Activated CD4-positive, alpha-beta memory T cell treated with anti-CD3 and anti-CD28 coated beads for 36 hours (primary cell): ENCODE measurements at regions not wholly inside any gene's neighbourhood (a gene's known extent, or its start where the extent isn't known, plus 50 kb on each side); places are given as distances from the start of the nearest gene placed in this dataset.
"Not testable (repeated sequence)": the region's sequence is repeated elsewhere in the genome, so short reads cannot be mapped to it uniquely, and the experiment has no call there.

Experiments used
- CTCF ChIA-PET: fragments of 350-600 bp; sonication (Branson Sonifier 250); formaldehyde crosslinking; loops from one replicate; lab custom pipeline; 2021; ENCODE audit warnings: antibody characterized with exemption, inconsistent platforms; lab: Charles Lee
- POLR2A ChIA-PET: fragments of 350-600 bp; sonication (Branson Sonifier 250); formaldehyde crosslinking; loops from one replicate; lab custom pipeline; 2021; ENCODE audit warnings: antibody characterized with exemption; lab: Charles Lee
- DNase-seq: peaks from one replicate; pipeline ENCODE4 v3.0.0-alpha.2; 2020
- H3K27ac Mint-ChIP-seq: one replicate; pipeline ENCODE4 v1.8.0; 2021; ENCODE audit warnings: mixed read lengths
- H3K27me3 Mint-ChIP-seq: one replicate; pipeline ENCODE4 v1.8.0; 2021; ENCODE audit warnings: mixed read lengths
- H3K36me3 Mint-ChIP-seq: one replicate; pipeline ENCODE4 v1.8.0; 2021; ENCODE audit warnings: mixed read lengths
- H3K4me1 Mint-ChIP-seq: one replicate; pipeline ENCODE4 v1.8.0; 2021; ENCODE audit warnings: low read depth, mixed read lengths
- H3K4me3 Mint-ChIP-seq: one replicate; pipeline ENCODE4 v1.8.0; 2021; ENCODE audit warnings: mild to moderate bottlenecking, mixed read lengths
- H3K9me3 Mint-ChIP-seq: one replicate; pipeline ENCODE4 v1.8.0; 2021; ENCODE audit warnings: mixed read lengths
- intact Hi-C: fragments of 100-400 bp; cut with micrococcal nuclease; formaldehyde crosslinking; loops from one replicate; pipeline ENCODE4 v1.15.1; 2023

DNA sequence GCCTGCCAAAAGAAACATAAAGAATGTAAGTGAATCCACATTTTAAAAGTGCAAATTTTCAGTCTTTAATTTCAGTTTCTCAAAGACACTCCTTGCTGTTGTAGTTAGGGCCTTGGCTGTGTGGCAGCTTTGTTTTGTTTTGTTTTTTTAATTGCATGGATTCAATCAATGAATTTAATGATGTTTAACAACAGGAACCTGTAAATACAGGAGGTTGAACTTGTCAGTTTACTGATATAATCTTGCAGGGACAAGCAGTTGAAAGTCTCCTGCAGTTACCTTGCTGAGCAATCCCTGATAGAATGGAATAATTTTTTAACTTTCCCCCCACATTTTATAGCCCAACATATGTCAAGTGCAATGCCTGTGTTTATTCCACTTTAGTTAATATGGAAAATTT lies 528.3 kb upstream of the PCDH7 start:
- no peak for DNase-seq
- H3K4me1 Mint-ChIP-seq, result no peaks in the 10 kb centered on the region
- H3K4me3 Mint-ChIP-seq, result no peak overlapping the region
- intact Hi-C loops, result no loop called here
- ChIA-PET POLR2A (no interaction called here), CTCF (no interaction called here)
- H3K9me3 Mint-ChIP-seq, result peaks cover 6% of the 10 kb centered on the region
- no peaks in the 10 kb centered on the region for H3K27me3 Mint-ChIP-seq
- no peak overlapping the region for H3K27ac Mint-ChIP-seq
- no peaks in the 10 kb centered on the region for H3K36me3 Mint-ChIP-seq

DNA sequence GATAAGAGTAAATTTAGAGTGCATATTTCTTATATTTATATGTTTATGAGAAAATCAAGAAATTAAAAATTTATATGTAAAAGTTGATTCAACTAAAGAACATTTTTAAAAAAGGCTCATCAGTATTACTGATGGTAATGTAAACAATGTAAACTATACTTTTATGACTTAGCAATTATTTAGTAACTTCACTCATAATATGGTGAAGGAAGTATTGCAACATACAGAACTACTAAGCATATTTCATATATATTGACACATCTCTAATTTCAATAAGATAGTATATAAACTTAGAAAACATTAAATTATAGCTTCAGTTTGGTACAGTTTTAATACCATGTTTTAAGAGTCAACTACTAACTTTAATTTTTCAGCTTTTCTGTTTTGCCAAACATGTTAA lies 512.8 kb upstream of the PCDH7 start:
- peaks cover 16% of the 10 kb centered on the region for H3K9me3 Mint-ChIP-seq

DNA sequence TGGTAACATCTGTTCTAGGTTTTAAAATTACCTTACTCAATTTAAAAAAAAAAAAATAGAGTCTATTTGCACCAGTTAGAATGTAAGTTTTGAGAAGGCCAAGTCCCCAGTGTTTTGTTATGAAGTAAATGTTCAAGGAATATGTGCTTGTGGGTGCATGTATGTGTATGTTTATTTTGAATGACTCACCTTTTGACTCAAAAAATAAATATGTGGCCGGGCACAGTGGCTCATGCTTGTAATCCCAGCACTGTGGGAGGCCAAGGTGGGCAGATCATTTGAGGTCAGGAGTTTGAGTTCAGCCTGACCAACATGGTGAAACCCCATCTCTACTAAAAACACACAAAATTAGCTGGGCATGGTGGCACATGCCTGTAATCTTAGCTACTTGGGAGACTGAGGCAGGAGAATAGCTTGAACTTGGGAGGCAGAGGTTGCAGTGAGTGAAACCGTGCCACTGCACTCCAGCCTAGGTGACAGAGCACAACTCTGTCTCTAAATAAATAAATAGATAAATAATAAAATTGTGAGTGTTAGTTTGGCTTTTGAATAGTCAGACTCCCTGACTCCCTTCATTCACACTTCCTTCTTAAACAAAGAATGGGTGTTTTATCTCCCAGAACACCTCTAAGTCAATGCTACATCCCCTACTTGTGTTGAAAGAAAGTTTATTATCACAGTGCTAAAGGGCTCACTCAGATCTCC lies 511.3 kb upstream of the PCDH7 start:
- intact Hi-C loops, result no loop called here
- DNase-seq, result no peak
- Mint-ChIP-seq H3K27me3 (no peaks in the 10 kb centered on the region), H3K9me3 (peaks cover 12% of the 10 kb centered on the region), H3K36me3 (no peaks in the 10 kb centered on the region), H3K4me3 (no peak overlapping the region), H3K27ac (no peak overlapping the region), H3K4me1 (no peaks in the 10 kb centered on the region)
- CTCF ChIA-PET, result no interaction called here
- POLR2A ChIA-PET, result no interaction called here

More for the DNA sequence above, 512.8 kb upstream of the PCDH7 start:
- DNase-seq, result no peak
- POLR2A ChIA-PET, result interaction anchor here (0.5 kb wide), 1 partner anchor 9 kb away, joined by 3 read pairs; no protein-coding TSS in a partner anchor
- H3K4me1 Mint-ChIP-seq, result no peaks in the 10 kb centered on the region
- no peak overlapping the region for H3K27ac Mint-ChIP-seq
- H3K36me3 Mint-ChIP-seq, result no peaks in the 10 kb centered on the region
- H3K27me3 Mint-ChIP-seq, result no peaks in the 10 kb centered on the region
- no peak overlapping the region for H3K4me3 Mint-ChIP-seq
- intact Hi-C loops, result no loop called here
- CTCF ChIA-PET, result no interaction called here

DNA sequence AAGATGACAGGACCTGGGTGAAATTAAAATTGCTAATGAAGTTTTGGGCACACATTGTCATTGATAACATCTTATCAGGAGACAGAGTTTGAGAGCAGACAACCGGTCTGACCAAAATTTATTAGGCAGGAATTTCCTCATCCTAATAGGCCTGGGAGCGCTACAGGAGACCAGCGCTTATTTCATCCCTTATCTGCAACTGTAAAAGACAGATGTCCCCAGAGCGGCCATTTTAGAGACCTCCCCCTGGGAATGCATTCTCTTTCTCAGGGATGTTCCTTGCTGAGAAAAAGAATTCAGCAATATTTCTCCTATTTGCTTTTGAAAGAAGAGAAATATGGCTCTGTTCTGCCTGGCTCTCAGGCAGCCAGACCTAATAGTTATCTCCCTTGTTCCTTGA lies 504.2 kb upstream of the PCDH7 start:
- H3K27me3 Mint-ChIP-seq, intact Hi-C loops, H3K36me3 Mint-ChIP-seq, H3K4me1 Mint-ChIP-seq, DNase-seq, H3K27ac Mint-ChIP-seq, H3K4me3 Mint-ChIP-seq, CTCF ChIA-PET, POLR2A ChIA-PET: not testable (repeated sequence)
- H3K9me3 Mint-ChIP-seq, result peaks cover 46% of the 10 kb centered on the region

DNA sequence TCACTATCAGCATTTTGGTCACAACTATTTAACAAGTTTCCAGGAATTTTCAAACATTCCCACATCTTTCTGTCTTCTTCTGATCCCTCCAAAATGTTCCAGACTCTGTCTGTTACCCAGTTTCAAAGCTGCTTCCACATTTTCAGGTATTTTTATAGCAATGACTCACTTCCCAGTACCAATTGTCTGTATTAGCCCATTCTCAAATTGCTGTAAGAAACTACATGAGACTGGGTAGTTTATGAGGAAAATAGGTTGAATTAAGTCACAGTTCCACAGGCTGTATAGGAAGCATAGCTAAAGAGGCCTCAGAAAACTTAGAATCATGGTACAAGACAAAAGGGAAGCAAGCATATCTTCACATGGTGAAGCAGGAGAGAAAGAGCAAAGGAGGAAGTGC lies 475.0 kb upstream of the PCDH7 start:
- ChIA-PET CTCF (no interaction called here), POLR2A (no interaction called here)
- peaks cover 32% of the 10 kb centered on the region for H3K9me3 Mint-ChIP-seq
- H3K4me1 Mint-ChIP-seq, result no peaks in the 10 kb centered on the region
- intact Hi-C loops, result no loop called here
- no peaks in the 10 kb centered on the region for H3K36me3 Mint-ChIP-seq
- H3K27ac Mint-ChIP-seq, result no peak overlapping the region
- DNase-seq, result no peak
- H3K4me3 Mint-ChIP-seq, result no peak overlapping the region
- no peaks in the 10 kb centered on the region for H3K27me3 Mint-ChIP-seq

DNA sequence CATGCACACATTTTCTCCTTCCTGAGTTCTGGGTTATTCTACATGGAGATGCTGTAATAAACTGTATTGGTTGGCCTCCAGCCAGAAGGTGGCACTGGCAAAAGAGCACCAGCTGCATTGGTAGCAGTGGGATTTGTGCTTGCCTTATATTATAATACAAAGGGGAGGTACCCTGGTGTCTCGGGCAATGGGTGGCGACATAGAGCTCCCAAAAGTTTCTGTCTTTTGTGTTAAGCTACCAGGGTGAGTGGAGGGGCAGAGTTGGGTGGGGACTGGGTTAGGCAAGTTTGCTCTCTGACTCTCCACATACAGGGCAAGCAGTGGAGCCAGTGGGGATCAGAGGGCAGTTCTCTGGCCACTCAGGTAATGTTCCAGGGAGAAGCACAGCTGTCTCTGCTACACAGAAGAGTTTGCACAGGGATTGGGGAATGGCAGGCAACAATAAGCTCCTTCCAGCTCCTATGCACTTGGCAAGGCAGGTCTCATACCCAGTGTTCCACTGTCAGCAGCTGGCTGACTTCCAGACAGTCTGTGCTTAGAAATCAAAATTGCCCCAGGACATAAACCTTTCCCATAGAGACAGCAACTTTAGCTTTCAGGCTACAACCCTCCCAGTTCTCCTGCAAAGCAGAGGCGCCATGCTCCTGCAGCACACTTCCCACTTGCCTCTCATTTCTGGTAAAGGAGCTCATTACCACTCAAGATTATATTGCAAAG lies 463.9 kb upstream of the PCDH7 start:
- intact Hi-C loops, result no loop called here
- no peak overlapping the region for H3K4me3 Mint-ChIP-seq
- peaks cover 22% of the 10 kb centered on the region for H3K9me3 Mint-ChIP-seq
- no peak for DNase-seq
- ChIA-PET CTCF (no interaction called here), POLR2A (no interaction called here)
- no peak overlapping the region for H3K27ac Mint-ChIP-seq
- H3K4me1 Mint-ChIP-seq, result no peaks in the 10 kb centered on the region
- no peaks in the 10 kb centered on the region for H3K36me3 Mint-ChIP-seq
- no peaks in the 10 kb centered on the region for H3K27me3 Mint-ChIP-seq

DNA sequence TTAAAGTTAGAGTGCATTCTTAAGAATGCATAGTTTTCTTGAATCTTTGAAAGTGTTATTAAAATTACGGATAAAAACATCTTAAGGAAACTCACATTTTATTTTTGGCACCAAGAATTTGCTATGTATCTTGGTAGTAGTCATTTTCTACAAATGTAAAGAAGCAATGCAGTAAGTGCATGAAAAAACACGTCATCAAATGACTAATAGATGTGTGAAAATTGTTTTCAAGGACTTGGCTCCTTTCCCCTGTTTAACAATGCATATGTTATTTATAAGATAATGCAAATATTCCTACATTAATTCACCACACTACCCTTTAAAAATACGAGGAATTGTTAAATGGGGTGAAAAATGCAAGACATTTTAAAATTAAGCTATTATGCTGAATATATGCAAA lies 461.2 kb upstream of the PCDH7 start:
- POLR2A ChIA-PET, result no interaction called here
- DNase-seq, result no peak
- Mint-ChIP-seq H3K27me3 (no peaks in the 10 kb centered on the region), H3K9me3 (peaks cover 12% of the 10 kb centered on the region), H3K36me3 (no peaks in the 10 kb centered on the region), H3K27ac (no peak overlapping the region), H3K4me1 (no peaks in the 10 kb centered on the region), H3K4me3 (no peak overlapping the region)
- CTCF ChIA-PET, result no interaction called here
- intact Hi-C loops, result no loop called here

DNA sequence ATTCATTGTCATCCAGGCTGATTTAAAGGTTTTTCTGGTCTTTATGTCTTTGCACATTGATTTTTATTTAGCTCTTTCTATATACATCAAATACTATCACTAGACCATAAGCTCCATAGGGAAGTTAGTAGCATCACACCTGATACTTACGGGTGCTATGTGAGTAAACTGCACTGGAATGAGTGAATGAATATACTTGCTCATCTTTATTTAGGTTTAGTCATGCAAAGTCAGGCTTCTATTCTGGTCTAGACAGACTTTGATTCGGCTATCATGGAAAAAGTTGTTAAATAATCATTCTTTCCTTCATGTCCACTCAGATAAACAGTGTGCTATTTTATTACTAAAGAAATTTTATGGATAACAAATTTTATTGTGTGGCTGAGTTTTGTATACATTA lies 457.8 kb upstream of the PCDH7 start:
- Mint-ChIP-seq H3K4me3 (no peak overlapping the region), H3K27me3 (no peaks in the 10 kb centered on the region), H3K9me3 (peaks cover 6% of the 10 kb centered on the region), H3K4me1 (no peaks in the 10 kb centered on the region), H3K36me3 (no peaks in the 10 kb centered on the region), H3K27ac (no peak overlapping the region)
- ChIA-PET POLR2A (no interaction called here), CTCF (no interaction called here)
- intact Hi-C loops, result no loop called here
- no peak for DNase-seq

DNA sequence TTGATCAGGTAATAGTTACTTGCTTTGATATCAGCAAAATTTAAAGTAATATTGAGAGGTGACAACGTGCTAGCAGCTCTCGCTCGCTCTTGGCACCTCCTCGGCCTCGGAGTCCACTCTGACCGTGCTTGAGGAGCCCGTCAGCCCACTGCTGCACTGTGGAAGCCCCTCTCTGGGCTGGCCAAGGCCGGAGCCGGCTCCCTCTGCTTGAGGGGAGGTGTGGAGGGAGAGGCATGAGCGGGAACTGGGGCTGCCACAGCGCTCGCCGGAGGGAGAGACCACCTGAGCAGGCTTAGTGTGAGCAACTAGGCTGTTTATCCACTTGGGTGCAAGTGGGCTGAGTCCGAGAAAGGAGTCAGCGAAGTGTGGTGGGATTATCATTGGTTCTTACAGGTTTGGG lies 455.7 kb upstream of the PCDH7 start:
- POLR2A ChIA-PET, result no interaction called here
- CTCF ChIA-PET, result no interaction called here

DNA sequence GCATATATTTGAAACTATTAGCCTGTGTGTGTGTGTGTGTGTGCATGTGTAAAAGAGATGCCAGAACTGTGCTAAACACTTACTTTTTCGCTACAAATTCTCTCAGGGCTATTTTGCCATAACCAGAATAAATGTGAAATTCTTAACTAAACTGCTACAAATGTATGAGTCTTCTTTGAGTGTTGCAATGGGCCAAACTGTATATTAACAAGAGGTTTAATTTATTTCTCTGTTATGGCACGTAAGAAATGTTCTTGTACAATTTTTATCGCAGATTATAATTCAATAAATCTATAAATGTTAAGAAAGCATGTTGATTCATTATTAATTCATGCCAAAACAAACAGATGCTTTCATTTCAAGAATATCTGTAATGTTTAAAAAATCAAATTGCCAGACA lies 454.5 kb upstream of the PCDH7 start:
- ChIA-PET POLR2A (no interaction called here), CTCF (no interaction called here)
- Mint-ChIP-seq H3K36me3 (no peaks in the 10 kb centered on the region), H3K27ac (no peak overlapping the region), H3K4me1 (no peaks in the 10 kb centered on the region), H3K9me3 (peaks cover 18% of the 10 kb centered on the region), H3K4me3 (no peak overlapping the region), H3K27me3 (no peaks in the 10 kb centered on the region)
- no peak for DNase-seq
- intact Hi-C loops, result no loop called here

More for the DNA sequence above, 455.7 kb upstream of the PCDH7 start:
- H3K36me3 Mint-ChIP-seq, result no peaks in the 10 kb centered on the region
- H3K27ac Mint-ChIP-seq, result no peak overlapping the region
- no peaks in the 10 kb centered on the region for H3K27me3 Mint-ChIP-seq
- peaks cover 11% of the 10 kb centered on the region for H3K9me3 Mint-ChIP-seq
- intact Hi-C loops, result no loop called here
- no peaks in the 10 kb centered on the region for H3K4me1 Mint-ChIP-seq
- DNase-seq, result no peak
- H3K4me3 Mint-ChIP-seq, result no peak overlapping the region

DNA sequence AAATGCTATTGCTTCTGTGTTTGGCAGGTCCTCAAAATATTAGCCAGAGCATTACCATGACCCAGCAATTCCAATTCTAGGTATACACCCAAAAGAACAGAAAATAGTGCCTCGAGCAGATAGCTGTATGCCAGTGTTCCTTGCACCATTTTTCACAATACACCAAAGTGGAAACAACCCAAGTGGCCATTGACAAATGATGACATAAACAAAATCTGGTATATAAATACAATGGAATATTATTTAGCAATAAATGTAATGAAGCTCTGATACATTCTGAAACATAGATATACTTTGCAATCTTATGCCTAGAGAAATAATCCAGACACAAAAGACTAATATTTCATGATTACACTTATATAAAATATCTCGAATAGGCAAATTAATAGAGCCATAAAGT lies 451.8 kb upstream of the PCDH7 start:
- H3K4me3 Mint-ChIP-seq, result no peak overlapping the region
- ChIA-PET POLR2A (no interaction called here), CTCF (no interaction called here)
- no peak for DNase-seq
- H3K9me3 Mint-ChIP-seq, result peaks cover 33% of the 10 kb centered on the region
- H3K27ac Mint-ChIP-seq, result no peak overlapping the region
- intact Hi-C loops, result no loop called here
- H3K4me1 Mint-ChIP-seq, result no peaks in the 10 kb centered on the region
- no peaks in the 10 kb centered on the region for H3K27me3 Mint-ChIP-seq
- H3K36me3 Mint-ChIP-seq, result no peaks in the 10 kb centered on the region

DNA sequence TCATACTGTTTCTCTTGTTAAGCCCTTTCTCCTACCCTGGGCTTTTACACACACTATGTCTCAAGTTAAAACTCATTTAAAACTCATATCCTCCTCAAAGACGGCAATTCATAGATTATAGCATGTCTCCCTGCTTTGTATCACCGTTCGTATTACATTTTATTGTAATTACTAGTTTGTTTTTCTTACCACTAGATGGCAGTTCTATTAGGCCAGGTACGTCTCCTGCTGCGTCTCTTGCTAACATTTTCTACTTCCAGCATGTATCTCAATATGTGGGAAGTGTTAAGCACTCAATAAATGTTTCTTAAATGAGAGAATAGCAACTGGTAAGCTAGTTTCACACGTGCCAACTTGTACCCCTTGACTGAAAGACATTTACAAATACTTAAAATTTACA lies 450.3 kb upstream of the PCDH7 start:
- H3K4me1 Mint-ChIP-seq, result no peaks in the 10 kb centered on the region
- DNase-seq, result no peak
- H3K9me3 Mint-ChIP-seq, result peaks cover 33% of the 10 kb centered on the region
- H3K27ac Mint-ChIP-seq, result no peak overlapping the region
- ChIA-PET CTCF (no interaction called here), POLR2A (no interaction called here)
- H3K4me3 Mint-ChIP-seq, result no peak overlapping the region
- intact Hi-C loops, result no loop called here
- no peaks in the 10 kb centered on the region for H3K27me3 Mint-ChIP-seq
- no peaks in the 10 kb centered on the region for H3K36me3 Mint-ChIP-seq

DNA sequence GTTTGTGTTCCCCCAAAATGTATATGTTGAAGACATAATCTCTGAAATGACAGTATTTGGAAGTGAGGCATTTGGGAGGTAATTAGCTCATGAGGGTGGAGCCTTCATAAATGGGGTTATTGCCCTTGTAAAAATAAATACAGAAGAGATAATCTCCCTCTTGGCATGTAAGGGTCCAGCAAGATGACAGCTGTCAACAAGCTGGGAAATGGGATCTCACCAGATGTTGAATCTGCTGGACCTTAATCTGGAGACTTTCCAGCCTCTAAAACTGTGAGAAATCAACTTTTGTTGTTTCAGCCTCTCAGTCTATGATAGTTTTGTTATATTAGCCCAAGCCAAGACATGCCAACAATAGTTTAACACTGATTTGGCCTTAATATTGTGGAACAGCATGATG lies 438.2 kb upstream of the PCDH7 start:
- Mint-ChIP-seq H3K27me3 (no peaks in the 10 kb centered on the region), H3K9me3 (peaks cover 9% of the 10 kb centered on the region), H3K4me3 (no peak overlapping the region), H3K4me1 (no peaks in the 10 kb centered on the region), H3K27ac (no peak overlapping the region), H3K36me3 (no peaks in the 10 kb centered on the region)
- DNase-seq, result no peak
- intact Hi-C loops, result no loop called here
- ChIA-PET CTCF (no interaction called here), POLR2A (no interaction called here)
